GM03348 (cell line): ENCODE measurements at regions not wholly inside any gene's neighbourhood (a gene's known extent, or its start where the extent isn't known, plus 50 kb on each side); places are given as distances from the start of the nearest gene placed in this dataset.

ENCODE experiments used
- DNase-seq: peaks from one replicate; pipeline ENCODE4 v3.0.0; 2012; ENCODE audit warnings: low spot score

DNA sequence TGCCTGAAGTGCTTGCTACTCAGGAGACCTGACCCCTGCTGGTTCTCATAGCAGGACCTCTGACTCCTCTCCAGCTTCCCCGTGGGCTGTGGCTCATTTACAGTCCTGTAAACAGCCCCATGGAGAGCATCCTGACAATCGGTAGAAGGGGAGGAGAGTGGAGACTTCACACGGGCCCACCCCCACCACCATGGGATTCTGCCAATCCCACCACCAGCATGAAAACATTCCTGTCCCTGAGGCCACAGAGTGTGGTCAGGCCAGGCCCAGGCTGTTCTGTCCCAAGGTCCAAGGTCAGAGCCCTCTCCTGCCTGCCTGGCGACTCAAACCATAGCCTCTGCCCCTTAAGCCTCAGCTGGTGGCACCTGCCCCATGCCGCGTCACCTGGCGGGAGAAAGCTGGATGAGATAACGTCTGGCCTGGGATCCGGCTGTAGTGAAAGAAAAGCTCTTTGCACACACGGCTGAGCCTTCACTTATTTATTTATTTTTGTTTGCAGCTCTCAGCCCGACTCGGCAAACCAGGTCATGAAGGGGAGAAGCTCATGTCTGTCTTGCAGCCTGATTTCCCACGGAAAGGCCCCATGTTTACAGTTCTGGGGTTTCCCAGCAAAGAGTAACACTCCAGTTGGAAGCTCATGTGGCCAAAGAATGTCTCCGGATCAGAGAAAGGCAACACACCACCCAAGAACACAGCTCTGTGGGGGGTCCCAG, 293.6 kb upstream of the ZMIZ1 start:
- no peak for DNase-seq

DNA sequence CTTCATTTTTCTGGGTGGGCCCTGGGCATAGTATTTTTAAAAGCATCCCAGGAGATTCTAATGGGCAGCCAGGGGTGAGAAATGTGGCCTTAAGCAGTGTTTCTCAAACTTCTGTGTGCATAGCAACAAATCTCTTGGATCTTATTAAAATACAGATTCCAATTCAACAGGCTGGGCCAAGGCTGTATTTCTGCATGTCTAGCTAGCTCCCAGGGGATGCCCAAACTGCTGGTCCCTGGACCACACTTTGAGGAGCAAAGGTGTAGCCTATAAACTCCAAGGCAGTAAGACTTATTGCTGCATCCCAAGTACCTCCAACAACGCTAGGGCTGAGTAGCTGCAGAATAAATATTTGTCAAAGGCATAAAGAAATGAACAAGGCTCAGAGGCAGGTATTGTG, 292.9 kb upstream of the ZMIZ1 start:
- DNase-seq: no peak

DNA sequence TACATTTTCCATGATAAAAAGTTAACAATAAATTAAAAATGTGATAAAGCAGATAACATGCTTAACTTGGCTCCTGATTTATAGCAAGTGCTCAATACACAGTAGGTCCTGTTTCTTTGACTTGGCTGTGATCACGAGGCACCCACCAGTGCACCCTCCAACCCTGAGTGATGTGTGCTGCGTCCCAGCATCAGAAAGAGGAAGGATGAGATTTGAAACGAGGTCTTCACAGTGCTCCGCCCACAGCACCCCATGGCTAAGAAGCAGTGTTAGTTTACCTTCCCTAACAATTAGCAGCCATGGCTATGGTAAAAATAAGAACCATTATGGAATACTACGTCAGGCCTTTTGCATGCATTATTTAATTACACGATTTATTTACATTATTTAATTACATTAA, 292.0 kb upstream of the ZMIZ1 start:
- DNase-seq: no peak

DNA sequence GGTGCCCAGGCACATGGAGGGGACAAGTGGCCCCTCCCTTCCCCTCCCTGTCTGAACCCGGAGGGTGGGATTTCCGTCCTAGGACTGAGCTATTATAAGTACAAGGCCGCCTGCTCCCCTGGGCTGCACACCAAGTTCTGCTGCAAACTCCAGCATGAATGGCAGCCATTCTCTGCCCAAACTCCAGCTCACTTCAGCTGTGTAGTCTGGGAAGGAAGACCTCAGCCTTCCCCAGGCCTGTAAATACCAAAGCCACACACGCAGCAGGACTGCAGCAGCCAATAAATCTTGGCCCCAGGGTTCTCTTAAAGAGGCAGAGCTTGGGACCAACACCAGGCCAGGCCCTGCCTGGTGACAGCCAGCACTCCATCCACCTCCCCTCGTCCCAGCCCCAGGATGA, 291.3 kb upstream of the ZMIZ1 start:
- DNase-seq: peak; percentile 77

DNA sequence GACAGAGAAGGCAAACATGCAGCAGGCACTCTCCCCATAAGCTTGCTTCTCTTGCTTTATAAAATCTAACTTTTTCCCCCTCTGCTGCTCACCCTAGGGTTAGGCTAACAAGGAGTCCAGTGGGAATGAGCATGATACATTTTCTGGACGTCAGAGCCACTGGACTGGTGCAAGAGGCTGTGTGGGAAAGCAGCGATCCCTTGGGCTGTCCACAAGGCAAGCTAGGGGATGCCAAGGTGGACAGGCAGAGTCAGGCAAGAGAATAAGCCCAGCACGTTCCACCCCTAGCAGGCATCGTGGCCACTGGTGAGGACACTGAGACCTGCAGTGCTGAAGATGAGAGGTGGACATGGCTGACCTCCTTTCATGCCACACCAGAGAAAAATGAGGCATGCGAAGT, 290.9 kb upstream of the ZMIZ1 start:
- no peak for DNase-seq

DNA sequence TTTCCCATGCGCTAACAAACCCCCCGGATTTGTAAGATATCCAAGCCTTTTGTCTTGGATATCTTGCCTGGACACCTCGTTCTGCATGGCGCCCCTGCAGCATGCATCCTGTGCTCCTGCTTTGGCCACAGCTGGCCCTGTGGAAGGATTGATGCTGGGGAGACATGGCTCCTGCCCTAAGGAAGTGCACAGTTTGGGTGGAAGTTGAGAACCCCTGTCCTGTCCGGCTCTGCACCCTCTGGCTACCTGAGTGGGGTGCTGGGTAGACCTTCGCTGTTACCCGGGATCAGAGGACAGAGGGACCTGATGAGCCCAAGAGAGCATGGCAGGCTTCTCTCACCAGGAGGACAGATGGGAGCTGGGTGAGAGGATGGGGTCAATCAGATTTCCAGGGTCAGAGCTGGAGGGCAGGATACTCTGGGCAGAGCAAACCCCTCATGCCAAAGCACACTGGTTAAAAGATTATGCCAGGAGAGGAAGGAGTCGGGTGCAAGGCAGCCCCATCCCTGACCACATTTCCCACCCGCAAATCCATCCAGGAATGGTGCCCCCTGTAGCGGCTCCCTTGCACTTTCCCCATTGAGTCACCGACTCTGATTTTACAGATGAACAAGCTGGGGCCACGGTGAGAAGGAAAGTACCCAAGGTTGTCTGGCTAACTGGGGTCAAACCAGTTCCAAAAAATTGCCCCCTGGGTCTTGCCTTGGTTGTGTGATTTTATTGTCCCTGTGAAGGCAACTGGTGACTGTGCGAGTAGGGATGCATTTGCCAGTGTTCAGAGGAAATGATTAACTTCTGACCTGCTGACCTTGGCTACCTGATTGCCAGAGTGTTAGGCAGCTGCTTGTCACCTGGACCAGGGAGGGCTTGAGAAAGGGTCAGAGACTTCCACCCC, 290.1 kb upstream of the ZMIZ1 start:
- DNase-seq: no peak

DNA sequence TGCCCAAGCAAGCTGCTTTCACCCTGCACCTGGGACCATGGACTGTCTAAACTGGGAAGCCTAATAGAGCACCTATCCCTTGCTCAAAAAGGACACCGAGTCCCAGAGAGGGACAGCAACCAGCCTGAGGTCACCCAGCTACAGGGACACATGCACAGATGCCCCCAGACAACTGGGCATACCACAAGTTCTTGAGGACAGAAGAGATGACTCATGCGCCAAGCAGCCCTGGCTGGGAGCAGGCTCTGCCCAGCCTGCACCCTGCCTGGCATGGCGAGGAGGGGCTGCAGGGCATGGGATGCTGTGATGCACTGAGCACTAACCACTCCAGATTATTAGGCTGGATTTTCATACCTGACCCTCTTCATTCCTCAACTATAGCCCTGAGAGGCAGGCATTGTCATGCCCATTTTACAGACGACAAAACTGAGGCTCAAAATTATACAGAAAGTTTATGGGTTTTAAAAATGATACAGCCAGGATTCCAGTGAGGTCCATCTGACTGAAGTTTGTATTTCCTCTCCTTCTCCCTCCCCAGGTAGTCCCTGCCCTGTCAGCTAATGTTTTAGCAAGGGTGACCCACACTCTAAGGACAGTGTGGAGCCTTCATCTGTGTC, 289.3 kb upstream of the ZMIZ1 start:
- DNase-seq: no peak

DNA sequence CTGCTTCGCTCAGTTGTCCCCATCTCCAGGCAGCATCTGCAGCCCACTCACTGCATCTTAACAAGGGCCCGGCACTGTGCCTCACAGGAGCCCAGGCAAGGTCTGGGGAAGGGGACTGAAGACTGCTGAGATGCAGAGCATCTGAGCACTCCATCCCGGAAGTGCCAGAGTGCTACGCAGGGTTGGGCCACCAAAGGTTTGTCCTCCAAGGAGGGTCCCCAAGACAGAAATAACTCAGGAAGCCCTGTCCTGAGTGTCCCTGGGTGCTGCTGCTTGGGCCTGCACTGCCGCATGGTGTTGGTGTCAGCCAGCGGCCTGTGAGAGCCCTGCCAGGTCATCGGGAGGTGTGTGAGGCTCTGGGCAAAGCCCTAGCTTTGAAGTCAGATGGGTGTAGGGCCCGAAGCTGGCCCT, 288.2 kb upstream of the ZMIZ1 start:
- DNase-seq: no peak

DNA sequence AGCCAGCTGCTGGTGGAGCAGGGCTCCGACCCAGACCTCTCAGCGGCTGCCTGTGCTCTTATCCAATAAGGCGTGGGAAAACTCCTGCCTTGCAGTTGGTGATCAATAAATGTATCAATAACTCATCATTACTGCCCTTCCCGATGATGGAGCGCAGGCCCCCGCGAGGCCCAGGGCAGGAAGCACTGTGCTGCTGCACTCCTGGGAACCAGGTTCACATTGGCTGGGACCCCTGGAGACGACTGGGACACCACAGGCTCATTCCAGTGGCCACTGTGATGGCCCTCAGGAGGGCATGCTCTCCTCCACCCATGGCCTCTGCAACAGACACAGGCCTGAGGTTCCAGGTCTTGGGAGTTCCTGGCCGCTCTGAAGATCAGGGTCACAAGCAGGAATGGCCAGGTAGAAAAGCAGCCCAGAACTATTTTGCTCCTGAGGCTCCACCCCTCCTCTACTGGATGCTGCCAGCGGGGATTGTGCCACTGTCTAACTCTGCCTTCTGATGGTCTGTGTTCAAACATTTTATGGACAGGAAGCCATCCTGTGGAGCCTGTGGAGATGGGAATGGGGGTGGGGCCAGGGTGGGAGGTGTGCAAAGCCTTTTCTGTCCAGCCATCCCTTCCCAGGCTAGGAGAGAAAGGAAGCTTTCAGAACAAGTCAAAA, 287.4 kb upstream of the ZMIZ1 start:
- no peak for DNase-seq

DNA sequence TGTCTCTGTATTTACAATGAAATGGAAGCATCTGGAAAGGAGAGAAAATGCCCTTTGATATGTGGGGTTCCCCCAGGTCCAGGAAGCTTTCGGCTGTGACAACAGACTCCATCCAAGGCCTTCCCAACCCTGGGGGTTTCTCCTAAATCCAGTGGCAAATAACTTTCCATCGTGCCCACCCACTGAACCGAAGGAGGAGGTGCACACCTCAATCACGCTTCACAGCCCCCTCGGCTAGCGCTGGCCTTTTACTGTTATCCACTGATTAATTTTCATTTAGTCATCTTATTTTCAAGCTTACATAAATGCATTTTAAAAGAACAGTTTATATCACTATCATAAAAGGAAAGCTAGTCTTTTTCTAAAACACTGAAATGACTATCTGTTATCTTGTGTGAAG, 286.8 kb upstream of the ZMIZ1 start:
- no peak for DNase-seq

DNA sequence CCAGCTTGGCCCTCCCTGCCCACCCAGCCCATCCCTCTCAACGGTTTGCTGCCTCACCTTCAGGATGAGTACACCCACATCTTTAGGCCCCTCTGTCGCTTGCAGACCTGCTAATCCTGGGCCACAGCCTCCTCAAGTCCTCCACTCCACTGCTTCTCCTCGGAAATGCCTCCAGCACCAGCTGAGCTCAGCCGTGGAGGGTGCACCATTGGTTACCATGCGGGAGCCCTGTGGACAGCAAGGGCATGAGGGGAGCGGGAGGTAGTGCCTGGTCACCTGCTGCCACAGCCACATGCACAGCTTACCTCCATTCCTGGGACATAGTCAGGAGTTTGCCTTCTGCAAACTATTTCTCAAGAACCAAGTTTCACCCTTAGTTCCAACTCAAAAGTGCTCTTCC, 286.3 kb upstream of the ZMIZ1 start:
- DNase-seq: no peak

DNA sequence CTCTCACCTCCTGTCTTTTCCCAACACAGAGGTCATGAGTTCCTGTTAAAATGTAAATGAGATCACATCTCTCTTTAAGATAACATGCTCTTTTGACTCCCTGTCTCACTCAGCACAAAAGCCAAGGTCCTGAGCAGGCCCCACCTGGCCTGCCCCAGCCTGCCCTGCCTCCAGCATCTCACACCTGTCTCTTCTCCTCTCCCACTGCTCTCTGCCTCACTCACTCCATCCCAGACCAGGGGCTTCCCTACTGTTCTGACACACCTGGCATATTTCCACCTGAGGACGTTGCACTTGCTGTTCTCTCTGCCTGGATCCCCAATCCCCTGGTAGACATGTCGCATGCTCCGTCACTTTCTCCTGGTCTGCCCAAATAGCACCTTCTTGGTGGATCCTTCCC, 285.0 kb upstream of the ZMIZ1 start:
- no peak for DNase-seq

DNA sequence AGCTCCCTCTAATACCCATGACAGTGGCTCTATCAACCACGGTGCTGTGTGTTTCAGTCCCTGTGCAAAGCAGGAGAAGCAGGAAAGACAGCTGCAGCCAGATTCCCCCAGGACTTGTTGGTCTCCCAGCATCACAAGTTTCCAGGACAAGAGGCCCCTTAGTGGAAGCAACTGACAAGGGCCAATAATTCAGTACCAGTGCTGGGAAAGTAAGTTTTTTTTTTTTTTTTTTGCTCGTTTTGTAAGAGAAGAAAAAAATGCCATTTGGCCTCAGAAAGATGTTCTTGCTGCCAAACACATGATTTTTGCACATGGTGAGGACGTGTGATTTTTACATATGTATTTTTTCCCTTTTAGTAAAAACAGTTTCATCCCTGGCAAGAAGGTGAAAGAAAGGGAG, 284.2 kb upstream of the ZMIZ1 start:
- DNase-seq: no peak

DNA sequence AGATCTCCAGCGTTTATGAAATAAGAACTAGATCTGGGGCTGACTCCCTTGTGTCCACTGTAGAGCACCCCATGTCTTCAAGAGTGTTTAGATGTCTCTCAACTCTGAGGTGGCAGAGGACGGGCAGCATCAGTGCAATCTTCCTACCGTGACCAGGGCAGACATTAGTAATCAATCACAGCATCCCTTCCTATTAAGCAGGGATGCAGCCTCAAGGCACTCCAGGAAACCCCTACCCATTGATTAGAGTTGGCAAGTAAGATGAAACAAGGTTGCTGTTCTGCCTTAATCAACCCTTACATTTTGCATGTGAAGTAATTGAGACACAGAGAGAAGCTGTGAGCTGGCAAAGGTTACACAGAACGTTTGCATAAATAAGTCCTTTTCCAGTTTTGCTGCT, 283.7 kb upstream of the ZMIZ1 start:
- DNase-seq: no peak

DNA sequence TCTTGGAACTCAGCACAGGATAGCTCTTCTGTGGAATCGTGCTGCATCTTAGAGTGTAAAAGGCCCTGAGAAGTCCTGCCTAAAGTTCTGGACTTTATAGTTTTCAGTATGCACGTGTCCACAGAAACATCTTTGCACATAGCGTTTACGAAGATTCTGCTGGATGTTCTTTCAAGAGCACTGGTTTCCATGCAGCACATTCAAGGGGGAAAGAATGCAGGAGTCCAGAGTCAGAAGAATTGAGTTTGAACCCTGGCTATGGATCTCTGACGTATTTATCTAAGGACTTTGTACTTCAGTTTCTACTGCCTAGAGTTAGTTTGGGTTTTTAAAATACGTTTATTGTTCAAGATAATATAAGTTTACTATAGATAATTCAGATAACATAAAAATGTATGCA, 282.8 kb upstream of the ZMIZ1 start:
- DNase-seq: no peak

DNA sequence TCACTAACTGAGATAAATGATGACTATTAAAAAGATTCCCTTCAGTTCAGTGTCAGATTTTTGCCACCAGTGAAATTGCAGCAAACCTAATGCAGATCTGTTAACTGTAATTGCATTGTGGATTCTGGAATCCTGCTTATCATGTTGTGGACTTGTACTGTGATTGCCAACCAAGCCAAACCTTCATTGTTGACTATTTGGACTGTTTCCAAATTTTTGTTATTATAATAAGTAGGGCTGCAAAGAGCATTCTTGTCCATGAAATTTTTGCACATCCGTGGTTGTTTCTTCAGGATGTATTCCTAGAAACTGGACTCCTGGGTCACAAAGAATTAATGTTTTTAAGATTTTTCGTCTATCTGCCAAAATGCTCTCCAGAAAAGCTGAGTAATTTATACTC, 281.6 kb upstream of the ZMIZ1 start:
- DNase-seq: no peak

DNA sequence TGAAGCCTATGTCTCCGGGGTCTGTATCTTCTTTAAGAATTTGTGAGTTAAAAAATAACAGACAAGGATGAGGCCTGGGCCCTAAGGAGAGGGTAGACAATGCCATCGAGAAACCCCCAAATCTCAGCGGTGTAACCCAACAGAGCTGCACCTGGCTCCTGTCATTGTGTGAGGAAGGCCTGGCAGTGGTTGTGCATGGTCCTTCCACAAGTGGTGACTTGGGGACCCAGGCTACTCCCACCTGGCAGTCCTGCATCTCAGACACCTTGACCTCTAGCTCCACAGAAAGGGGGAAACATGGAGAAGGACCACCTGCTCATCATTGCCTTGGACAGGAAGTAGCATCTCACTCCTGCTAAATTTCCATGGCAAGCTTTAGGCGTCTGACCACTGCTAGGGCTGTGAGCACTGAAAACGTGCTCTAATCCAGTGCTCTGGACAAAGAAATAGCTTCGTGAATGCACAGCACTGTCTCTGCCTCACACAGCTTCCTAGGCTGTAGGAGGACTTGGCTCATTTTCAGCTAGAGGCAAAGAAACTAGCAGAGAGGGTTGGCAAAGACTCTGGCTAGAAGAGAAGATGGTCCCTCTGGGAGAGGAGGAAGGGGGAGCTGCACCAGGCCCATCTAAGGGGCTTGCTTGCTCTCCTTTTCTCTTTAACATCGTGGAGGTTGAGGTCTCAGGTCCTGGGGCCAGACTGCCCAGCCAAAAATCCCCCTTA, 273.9 kb upstream of the ZMIZ1 start:
- no peak for DNase-seq

DNA sequence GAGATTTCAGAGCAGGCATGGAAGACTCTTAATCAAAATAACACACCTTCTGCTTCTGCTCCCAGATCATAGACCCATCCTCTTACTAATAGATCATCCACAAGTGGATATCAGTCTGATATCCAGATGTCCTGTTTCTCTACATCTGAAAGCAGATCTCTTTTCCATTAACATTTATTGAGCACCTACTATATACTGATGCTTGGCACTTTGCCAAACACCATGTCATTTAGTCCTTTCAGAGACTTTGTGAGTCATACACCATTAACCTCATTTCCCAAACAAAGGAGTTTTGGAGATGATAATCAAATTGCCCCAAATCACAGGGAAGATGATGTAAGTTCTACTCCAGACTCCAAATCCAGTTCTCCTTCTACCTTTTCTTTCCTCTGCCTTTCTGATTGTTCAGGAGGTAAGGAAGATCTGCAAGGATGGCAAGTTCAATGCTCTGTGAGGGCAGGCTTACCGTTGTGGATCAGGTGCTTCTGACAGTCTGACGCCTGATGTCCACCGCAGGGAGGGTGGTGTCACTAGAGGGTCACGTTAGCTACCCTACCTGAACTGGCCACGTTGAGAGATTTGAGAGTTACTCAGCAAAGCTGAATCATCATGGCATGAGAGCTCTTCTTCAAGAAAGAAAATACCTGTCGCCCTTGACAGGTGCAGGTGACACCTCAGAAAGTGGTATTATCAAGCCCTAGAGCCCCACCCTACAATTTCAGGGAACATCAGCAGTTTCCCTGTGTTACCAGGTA, 269.6 kb upstream of the ZMIZ1 start:
- no peak for DNase-seq

DNA sequence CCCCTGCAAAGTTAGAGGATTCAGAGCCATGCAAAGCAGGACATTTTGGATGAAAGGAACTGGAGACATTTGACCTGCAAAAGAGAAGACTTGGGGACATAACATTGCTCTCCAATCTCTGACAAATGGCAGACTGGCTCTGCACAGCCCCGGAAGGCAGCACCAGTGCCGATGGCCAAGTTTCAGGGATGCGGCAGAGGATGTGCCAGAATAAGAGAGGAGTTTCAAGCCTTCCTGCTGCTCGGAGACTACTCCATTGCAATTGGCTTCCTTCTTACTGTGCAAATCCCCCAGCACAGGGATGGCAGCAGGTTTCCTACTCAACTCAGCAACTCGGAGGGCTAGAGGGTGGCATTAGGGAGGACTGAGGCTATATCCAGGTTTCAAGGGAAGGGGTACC, 268.8 kb upstream of the ZMIZ1 start:
- no peak for DNase-seq

DNA sequence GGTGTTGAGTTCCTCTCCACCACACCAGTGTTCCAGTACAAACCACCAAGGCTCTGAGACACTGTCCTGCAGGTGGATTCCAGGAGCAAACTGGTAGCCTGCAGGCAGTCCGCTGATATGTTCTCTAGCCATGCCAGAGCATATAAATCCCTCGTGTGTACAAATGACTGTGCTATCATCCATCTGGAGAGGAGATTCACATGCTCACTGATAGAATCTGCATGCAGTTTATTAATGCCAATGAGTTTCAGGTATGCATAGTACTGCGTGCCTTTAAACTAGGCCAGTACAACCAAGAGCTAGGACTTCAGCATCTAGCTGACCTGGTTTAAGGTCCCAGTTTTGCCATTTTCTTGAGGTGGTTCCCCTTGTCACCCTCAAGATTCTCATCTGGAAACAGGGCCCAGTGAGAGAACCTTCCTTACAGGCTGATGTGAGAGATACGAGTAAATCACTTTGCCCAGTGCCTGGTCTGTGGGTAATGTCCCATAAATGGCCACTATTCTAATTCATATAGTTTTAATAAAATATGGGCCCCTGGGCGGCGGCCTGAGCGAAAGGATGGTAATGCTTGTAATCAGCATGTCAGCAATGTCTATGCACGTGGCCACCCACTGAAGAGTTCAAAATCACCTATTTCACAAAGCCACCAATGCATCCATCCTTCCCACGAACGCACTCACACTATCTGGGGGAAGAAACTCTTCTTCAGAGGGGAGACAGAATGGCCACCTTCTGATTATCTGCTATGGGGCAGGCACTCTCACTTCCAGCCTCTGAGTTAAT, 268.0 kb upstream of the ZMIZ1 start:
- no peak for DNase-seq
